Neural cell (in vitro differentiated cells): ENCODE measurements at regions not wholly inside any gene's neighbourhood (a gene's known extent, or its start where the extent isn't known, plus 50 kb on each side); places are given as distances from the start of the nearest gene placed in this dataset.

Source experiments
- H2AFZ ChIP-seq: fragments of 200-600, 300-800 bp; sonication (generic), shearing (Covaris generic); 2 replicates; pipeline ENCODE4 v1.6.0; 2014; ENCODE audit warnings: low read depth, mild to moderate bottlenecking, antibody characterized with exemption, low read length, moderate library complexity
- H3F3A ChIP-seq: fragments of 200-600 bp; shearing (Covaris generic); 2 replicates; pipeline ENCODE4 v1.6.1; 2016; ENCODE audit warnings: mild to moderate bottlenecking, moderate library complexity, mixed read lengths, antibody characterized with exemption, low read length; ENCODE audit not compliant: insufficient read depth, poor library complexity, severe bottlenecking
- H3K27ac ChIP-seq: fragments of 200-600, 300-800 bp; sonication (generic), shearing (Covaris generic); 2 replicates; pipeline ENCODE4 v1.5.1; 2014; ENCODE audit warnings: mild to moderate bottlenecking, low read length, moderate library complexity
- H3K27me3 ChIP-seq: fragments of 300-800, 200-600 bp; sonication (generic), shearing (Covaris generic); 2 replicates; pipeline ENCODE4 v1.6.0; 2014; ENCODE audit warnings: mild to moderate bottlenecking, low read depth, low read length, moderate library complexity; ENCODE audit not compliant: insufficient read depth
- H3K36me3 ChIP-seq: fragments of 300-800, 200-600 bp; sonication (generic), shearing (Covaris generic); 2 replicates; pipeline ENCODE4 v1.5.1; 2014; ENCODE audit warnings: mild to moderate bottlenecking, antibody characterized with exemption, low read length, moderate library complexity; ENCODE audit not compliant: insufficient read depth
- H3K4me2 ChIP-seq: fragments of 300-800, 200-600 bp; sonication (generic), shearing (Covaris generic); 2 replicates; pipeline ENCODE4 v1.6.0; 2014; ENCODE audit warnings: mild to moderate bottlenecking, low read length
- H3K4me3 ChIP-seq: fragments of 300-800, 200-600 bp; sonication (generic), shearing (Covaris generic); 2 replicates; pipeline ENCODE4 v1.5.1; 2014; ENCODE audit warnings: mild to moderate bottlenecking, low read length, moderate library complexity
- H3K79me2 ChIP-seq: fragments of 200-600 bp; shearing (Covaris generic); replicated peaks from 2 replicates; pipeline ENCODE4 v1.6.0; 2014; ENCODE audit warnings: mild to moderate bottlenecking, low read length, moderate library complexity; ENCODE audit not compliant: insufficient read depth
- H3K9ac ChIP-seq: fragments of 300-800, 200-600 bp; sonication (generic), shearing (Covaris generic); 2 replicates; pipeline ENCODE4 v1.6.1; 2016; ENCODE audit warnings: mild to moderate bottlenecking, low read length, mixed read lengths
- H3K9me2 ChIP-seq: fragments of 200-600 bp; shearing (Covaris generic); 2 replicates; pipeline ENCODE4 v1.6.1; 2016; ENCODE audit warnings: mild to moderate bottlenecking, low read length, mixed read lengths; ENCODE audit not compliant: insufficient read depth
- H3K9me3 ChIP-seq: fragments of 200-600, 300-800 bp; sonication (generic), shearing (Covaris generic); 2 replicates; pipeline ENCODE4 v1.6.1; 2016; ENCODE audit warnings: mild to moderate bottlenecking, mixed run types, low read length, moderate library complexity, mixed read lengths
- H4K20me1 ChIP-seq: fragments of 200-600 bp; shearing (Covaris generic); 2 replicates; pipeline ENCODE4 v1.6.1; 2016; ENCODE audit warnings: mild to moderate bottlenecking, mixed run types; ENCODE audit not compliant: insufficient read depth
- EP300 ChIP-seq: fragments of 450-650 bp; conservative IDR thresholded peaks from 2 replicates; pipeline ENCODE4 v1.6.1; 2014; ENCODE audit warnings: antibody characterized with exemption, mild to moderate bottlenecking, moderate library complexity; ENCODE audit not compliant: poor library complexity, severe bottlenecking
- EZH2 ChIP-seq: fragments of 200-600, 300-800 bp; shearing (Covaris generic), sonication (generic); IDR thresholded peaks from 2 replicates; pipeline ENCODE4 v1.6.1; 2014; ENCODE audit warnings: antibody characterized with exemption, low read length, borderline replicate concordance, mild to moderate bottlenecking; ENCODE audit not compliant: insufficient read depth, poor library complexity, severe bottlenecking
- MXI1 ChIP-seq: fragments of 450-650 bp; conservative IDR thresholded peaks from 2 replicates; pipeline ENCODE4 v1.6.1; 2014; ENCODE audit warnings: antibody characterized with exemption, mild to moderate bottlenecking; ENCODE audit not compliant: poor library complexity, severe bottlenecking
- POLR2AphosphoS5 ChIP-seq: IDR thresholded peaks from 2 replicates; pipeline ENCODE4 v1.6.1; 2012
- RAD21 ChIP-seq: fragments of 450-650 bp; conservative IDR thresholded peaks from 2 replicates; pipeline ENCODE4 v1.6.1; 2014; ENCODE audit warnings: antibody characterized with exemption, mild to moderate bottlenecking, moderate library complexity
- SMC3 ChIP-seq: fragments of 450-650 bp; conservative IDR thresholded peaks from 2 replicates; pipeline ENCODE4 v1.6.1; 2014; ENCODE audit warnings: antibody characterized with exemption, mild to moderate bottlenecking, moderate library complexity; ENCODE audit not compliant: poor library complexity
- TAF1 ChIP-seq: IDR thresholded peaks from 2 replicates; pipeline ENCODE4 v1.6.1; 2012; ENCODE audit warnings: low read depth
- TF ChIP-seq, protein P1 (sequence below): IDR thresholded peaks from 2 replicates; pipeline ENCODE4 v1.6.1; 2012; ENCODE audit warnings: borderline replicate concordance
- TF ChIP-seq, protein P2 (sequence below): fragments of 450-650 bp; IDR thresholded peaks from 2 replicates; pipeline ENCODE4 v1.5.1; 2014; ENCODE audit warnings: antibody characterized with exemption, mild to moderate bottlenecking, moderate library complexity; ENCODE audit not compliant: poor library complexity, severe bottlenecking

DNA sequence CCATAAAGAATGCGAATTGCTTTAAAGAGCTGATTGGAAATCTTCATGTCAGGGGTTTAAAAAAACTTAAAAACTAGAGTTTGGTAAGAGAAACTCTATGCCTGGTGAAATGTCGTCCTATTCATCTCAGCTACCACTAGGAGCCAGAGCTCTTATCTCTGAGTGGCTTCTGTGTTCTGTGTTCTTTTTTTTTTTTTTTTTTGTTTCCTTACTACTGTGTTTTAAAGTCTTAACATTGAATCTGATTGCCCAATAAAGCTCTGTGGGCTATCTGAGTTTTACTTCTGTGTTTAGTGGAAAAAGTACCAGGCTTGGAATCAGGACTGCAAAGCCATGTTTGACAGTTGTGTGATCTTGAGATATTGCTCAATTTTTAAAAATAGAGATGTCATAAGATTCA, 494.8 kb downstream of the RIT2 start:
- Histone ChIP-seq H3K9ac (no peak overlapping the region), H3K9me2 (no peaks in the 10 kb centered on the region), H2AFZ (no peak overlapping the region), H3K79me2 (no peaks in the 10 kb centered on the region), H3F3A (no peaks in the 10 kb centered on the region), H3K9me3 (no peaks in the 10 kb centered on the region), H3K27ac (no peak overlapping the region), H3K27me3 (no peaks in the 10 kb centered on the region), H3K4me3 (no peak overlapping the region), H4K20me1 (no peaks in the 10 kb centered on the region), H3K36me3 (no peaks in the 10 kb centered on the region), H3K4me2 (no peak overlapping the region)
- TF ChIP-seq SMC3, result no peak
- TF ChIP-seq TAF1, result no peak
- no peak for TF ChIP-seq EP300
- TF ChIP-seq, protein P1, sequence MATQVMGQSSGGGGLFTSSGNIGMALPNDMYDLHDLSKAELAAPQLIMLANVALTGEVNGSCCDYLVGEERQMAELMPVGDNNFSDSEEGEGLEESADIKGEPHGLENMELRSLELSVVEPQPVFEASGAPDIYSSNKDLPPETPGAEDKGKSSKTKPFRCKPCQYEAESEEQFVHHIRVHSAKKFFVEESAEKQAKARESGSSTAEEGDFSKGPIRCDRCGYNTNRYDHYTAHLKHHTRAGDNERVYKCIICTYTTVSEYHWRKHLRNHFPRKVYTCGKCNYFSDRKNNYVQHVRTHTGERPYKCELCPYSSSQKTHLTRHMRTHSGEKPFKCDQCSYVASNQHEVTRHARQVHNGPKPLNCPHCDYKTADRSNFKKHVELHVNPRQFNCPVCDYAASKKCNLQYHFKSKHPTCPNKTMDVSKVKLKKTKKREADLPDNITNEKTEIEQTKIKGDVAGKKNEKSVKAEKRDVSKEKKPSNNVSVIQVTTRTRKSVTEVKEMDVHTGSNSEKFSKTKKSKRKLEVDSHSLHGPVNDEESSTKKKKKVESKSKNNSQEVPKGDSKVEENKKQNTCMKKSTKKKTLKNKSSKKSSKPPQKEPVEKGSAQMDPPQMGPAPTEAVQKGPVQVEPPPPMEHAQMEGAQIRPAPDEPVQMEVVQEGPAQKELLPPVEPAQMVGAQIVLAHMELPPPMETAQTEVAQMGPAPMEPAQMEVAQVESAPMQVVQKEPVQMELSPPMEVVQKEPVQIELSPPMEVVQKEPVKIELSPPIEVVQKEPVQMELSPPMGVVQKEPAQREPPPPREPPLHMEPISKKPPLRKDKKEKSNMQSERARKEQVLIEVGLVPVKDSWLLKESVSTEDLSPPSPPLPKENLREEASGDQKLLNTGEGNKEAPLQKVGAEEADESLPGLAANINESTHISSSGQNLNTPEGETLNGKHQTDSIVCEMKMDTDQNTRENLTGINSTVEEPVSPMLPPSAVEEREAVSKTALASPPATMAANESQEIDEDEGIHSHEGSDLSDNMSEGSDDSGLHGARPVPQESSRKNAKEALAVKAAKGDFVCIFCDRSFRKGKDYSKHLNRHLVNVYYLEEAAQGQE, result no peak
- no peak for TF ChIP-seq EZH2
- no peak for TF ChIP-seq RAD21
- TF ChIP-seq, protein P2, sequence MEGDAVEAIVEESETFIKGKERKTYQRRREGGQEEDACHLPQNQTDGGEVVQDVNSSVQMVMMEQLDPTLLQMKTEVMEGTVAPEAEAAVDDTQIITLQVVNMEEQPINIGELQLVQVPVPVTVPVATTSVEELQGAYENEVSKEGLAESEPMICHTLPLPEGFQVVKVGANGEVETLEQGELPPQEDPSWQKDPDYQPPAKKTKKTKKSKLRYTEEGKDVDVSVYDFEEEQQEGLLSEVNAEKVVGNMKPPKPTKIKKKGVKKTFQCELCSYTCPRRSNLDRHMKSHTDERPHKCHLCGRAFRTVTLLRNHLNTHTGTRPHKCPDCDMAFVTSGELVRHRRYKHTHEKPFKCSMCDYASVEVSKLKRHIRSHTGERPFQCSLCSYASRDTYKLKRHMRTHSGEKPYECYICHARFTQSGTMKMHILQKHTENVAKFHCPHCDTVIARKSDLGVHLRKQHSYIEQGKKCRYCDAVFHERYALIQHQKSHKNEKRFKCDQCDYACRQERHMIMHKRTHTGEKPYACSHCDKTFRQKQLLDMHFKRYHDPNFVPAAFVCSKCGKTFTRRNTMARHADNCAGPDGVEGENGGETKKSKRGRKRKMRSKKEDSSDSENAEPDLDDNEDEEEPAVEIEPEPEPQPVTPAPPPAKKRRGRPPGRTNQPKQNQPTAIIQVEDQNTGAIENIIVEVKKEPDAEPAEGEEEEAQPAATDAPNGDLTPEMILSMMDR, result no peak
- TF ChIP-seq MXI1, result no peak
- no peak for TF ChIP-seq POLR2AphosphoS5

DNA sequence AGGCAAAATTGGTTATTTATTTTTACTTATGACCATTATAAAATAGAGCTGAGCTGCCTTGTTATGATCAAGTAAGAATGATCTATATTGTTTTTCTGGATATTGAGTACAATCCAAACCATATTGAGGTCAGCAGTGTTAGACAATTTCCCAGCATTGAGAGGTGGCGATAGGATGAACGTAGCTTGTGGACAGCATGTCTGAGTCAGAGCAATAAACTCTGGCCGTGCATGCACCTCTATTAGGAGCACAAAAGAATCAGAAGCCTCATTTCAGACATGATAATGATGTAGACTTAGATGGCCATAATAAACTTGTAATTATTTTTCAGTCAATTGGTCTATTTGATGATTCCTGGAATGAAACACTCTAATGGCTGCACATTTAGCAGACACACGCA, 491.6 kb downstream of the RIT2 start:
- Histone ChIP-seq H3K4me3 (no peak overlapping the region), H3K79me2 (no peaks in the 10 kb centered on the region), H2AFZ (no peak overlapping the region), H3K9ac (no peak overlapping the region), H3K27ac (no peak overlapping the region), H4K20me1 (no peaks in the 10 kb centered on the region), H3K9me2 (no peaks in the 10 kb centered on the region), H3F3A (no peaks in the 10 kb centered on the region), H3K27me3 (no peaks in the 10 kb centered on the region), H3K9me3 (no peaks in the 10 kb centered on the region), H3K36me3 (no peaks in the 10 kb centered on the region), H3K4me2 (no peak overlapping the region)
- TF ChIP-seq EP300, result no peak
- TF ChIP-seq POLR2AphosphoS5, result no peak
- no peak for TF ChIP-seq MXI1
- TF ChIP-seq, protein P1, result no peak
- TF ChIP-seq, protein P2, result no peak
- TF ChIP-seq EZH2, result no peak
- no peak for TF ChIP-seq SMC3
- no peak for TF ChIP-seq RAD21
- TF ChIP-seq TAF1, result no peak
